Panc1 (cell line): ENCODE measurements at regions not wholly inside any gene's neighbourhood (a gene's known extent, or its start where the extent isn't known, plus 50 kb on each side); places are given as distances from the start of the nearest gene placed in this dataset.

Experiments
- POLR2AphosphoS5 ChIP-seq: IDR thresholded peaks from 2 replicates; pipeline ENCODE4 v1.6.1; 2012; ENCODE audit warnings: mild to moderate bottlenecking, low read depth, low read length, moderate library complexity
- SIN3A ChIP-seq: IDR thresholded peaks from 2 replicates; pipeline ENCODE4 v1.6.1; 2012; ENCODE audit warnings: low read depth, mild to moderate bottlenecking, low read length, moderate library complexity, borderline replicate concordance; ENCODE audit not compliant: insufficient read depth
- TCF7L2 ChIP-seq: IDR thresholded peaks from 2 replicates; pipeline ENCODE4 v1.6.1; 2011; ENCODE audit warnings: mild to moderate bottlenecking, low read depth, low read length, inconsistent platforms
- TF ChIP-seq, protein P1 (sequence below): fragments of 450-650 bp; IDR thresholded peaks from 2 replicates; pipeline ENCODE4 v1.5.1; 2017; ENCODE audit warnings: mild to moderate bottlenecking
- TF ChIP-seq, protein P2 (sequence below), 2 experiments: IDR thresholded peaks; 2 replicates each; pipeline ENCODE4 v1.6.1; 2011 to 2012; ENCODE audit warnings: low read depth in 2 of 2, control low read depth in 1 of 2, low read length in 1 of 2, mild to moderate bottlenecking in 1 of 2, moderate library complexity in 1 of 2; ENCODE audit not compliant: insufficient read depth in 1 of 2

DNA sequence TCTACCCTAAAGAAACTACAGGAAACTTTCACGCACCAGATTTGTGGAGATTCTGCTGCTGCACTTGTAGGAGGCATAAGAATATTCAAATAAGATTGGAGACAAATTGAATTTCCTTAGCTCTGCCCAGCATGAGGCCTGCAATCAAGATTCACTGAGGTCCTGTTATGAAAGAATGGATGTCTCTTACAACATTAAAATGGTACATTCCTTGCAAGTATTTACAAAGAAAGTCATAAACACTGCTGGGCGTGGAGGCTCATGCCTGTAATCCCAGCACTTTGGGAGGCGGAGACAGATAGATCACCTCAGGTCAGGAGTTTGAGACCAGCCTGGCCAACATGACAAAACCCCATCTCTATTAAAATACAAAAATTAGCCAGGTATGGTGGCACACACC, 74.0 kb upstream of the MAP3K4 start:
- TF ChIP-seq, protein P1, sequence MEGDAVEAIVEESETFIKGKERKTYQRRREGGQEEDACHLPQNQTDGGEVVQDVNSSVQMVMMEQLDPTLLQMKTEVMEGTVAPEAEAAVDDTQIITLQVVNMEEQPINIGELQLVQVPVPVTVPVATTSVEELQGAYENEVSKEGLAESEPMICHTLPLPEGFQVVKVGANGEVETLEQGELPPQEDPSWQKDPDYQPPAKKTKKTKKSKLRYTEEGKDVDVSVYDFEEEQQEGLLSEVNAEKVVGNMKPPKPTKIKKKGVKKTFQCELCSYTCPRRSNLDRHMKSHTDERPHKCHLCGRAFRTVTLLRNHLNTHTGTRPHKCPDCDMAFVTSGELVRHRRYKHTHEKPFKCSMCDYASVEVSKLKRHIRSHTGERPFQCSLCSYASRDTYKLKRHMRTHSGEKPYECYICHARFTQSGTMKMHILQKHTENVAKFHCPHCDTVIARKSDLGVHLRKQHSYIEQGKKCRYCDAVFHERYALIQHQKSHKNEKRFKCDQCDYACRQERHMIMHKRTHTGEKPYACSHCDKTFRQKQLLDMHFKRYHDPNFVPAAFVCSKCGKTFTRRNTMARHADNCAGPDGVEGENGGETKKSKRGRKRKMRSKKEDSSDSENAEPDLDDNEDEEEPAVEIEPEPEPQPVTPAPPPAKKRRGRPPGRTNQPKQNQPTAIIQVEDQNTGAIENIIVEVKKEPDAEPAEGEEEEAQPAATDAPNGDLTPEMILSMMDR, result no peak
- TF ChIP-seq TCF7L2 (no peak), SIN3A (no peak), POLR2AphosphoS5 (no peak)
- TF ChIP-seq, protein P2, sequence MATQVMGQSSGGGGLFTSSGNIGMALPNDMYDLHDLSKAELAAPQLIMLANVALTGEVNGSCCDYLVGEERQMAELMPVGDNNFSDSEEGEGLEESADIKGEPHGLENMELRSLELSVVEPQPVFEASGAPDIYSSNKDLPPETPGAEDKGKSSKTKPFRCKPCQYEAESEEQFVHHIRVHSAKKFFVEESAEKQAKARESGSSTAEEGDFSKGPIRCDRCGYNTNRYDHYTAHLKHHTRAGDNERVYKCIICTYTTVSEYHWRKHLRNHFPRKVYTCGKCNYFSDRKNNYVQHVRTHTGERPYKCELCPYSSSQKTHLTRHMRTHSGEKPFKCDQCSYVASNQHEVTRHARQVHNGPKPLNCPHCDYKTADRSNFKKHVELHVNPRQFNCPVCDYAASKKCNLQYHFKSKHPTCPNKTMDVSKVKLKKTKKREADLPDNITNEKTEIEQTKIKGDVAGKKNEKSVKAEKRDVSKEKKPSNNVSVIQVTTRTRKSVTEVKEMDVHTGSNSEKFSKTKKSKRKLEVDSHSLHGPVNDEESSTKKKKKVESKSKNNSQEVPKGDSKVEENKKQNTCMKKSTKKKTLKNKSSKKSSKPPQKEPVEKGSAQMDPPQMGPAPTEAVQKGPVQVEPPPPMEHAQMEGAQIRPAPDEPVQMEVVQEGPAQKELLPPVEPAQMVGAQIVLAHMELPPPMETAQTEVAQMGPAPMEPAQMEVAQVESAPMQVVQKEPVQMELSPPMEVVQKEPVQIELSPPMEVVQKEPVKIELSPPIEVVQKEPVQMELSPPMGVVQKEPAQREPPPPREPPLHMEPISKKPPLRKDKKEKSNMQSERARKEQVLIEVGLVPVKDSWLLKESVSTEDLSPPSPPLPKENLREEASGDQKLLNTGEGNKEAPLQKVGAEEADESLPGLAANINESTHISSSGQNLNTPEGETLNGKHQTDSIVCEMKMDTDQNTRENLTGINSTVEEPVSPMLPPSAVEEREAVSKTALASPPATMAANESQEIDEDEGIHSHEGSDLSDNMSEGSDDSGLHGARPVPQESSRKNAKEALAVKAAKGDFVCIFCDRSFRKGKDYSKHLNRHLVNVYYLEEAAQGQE (IDR thresholded peaks at IDR 0.05; ENCODE audit: insufficient read depth in 1 of 2, low read depth in 2 of 2, low read length in 1 of 2), result no peak
